ENCODE measurements at regions not wholly inside any gene's neighbourhood (a gene's known extent, or its start where the extent isn't known, plus 50 kb on each side); places are given as distances from the start of the nearest gene placed in this dataset.

- WGBS, 3 donors: 89 to 97% (median 95%) methylated on average over 2 of the region's 2 CpGs
- H3K4me3 ChIP-seq: no peak overlapping the region
- intact Hi-C loops (cut with DNase I): no loop called here
- no peak for DNase-seq
- H3K4me1 ChIP-seq (ENCODE audit: insufficient read depth): no peaks in the 10 kb centered on the region
- H3K27me3 ChIP-seq: no peaks in the 10 kb centered on the region
- H3K9me3 ChIP-seq: no peaks in the 10 kb centered on the region
- H3K27ac ChIP-seq: no peak overlapping the region
- TF ChIP-seq EP300 (IDR thresholded peaks at IDR 0.05): no peak
- no peak for TF ChIP-seq POLR2A (IDR thresholded peaks at IDR 0.05)
- TF ChIP-seq CTCF (IDR thresholded peaks at IDR 0.05): no peak
- no peaks in the 10 kb centered on the region for H3K36me3 ChIP-seq
These were observed 475.5 kb upstream of the NEGR1 start for GRCh38 chr1:72757843-72758242.

GRCh38 chr1:72745413-72745812 lies 463.1 kb upstream of the NEGR1 start:
- DNase-seq: no peak
- H3K4me1 ChIP-seq (ENCODE audit: insufficient read depth): no peaks in the 10 kb centered on the region
- TF ChIP-seq POLR2A (IDR thresholded peaks at IDR 0.05) (no peak), CTCF (IDR thresholded peaks at IDR 0.05) (no peak), EP300 (IDR thresholded peaks at IDR 0.05) (no peak)
- H3K27me3 ChIP-seq: no peaks in the 10 kb centered on the region
- no peaks in the 10 kb centered on the region for H3K9me3 ChIP-seq
- H3K27ac ChIP-seq: no peak overlapping the region
- no peak overlapping the region for H3K4me3 ChIP-seq
- 81 to 90% (median 84%) methylated on average over 2 of the region's 2 CpGs for WGBS, 3 donors
- H3K36me3 ChIP-seq: no peaks in the 10 kb centered on the region
- intact Hi-C loops (cut with DNase I): loop anchor here in 1 of 4 donors (10.0 kb wide), 1 partner anchor 1959 kb away; no protein-coding TSS in a partner anchor

- Histone ChIP-seq H3K27ac (no peak overlapping the region), H3K27me3 (no peaks in the 10 kb centered on the region), H3K4me1 (ENCODE audit: insufficient read depth) (no peaks in the 10 kb centered on the region), H3K36me3 (no peaks in the 10 kb centered on the region), H3K9me3 (no peaks in the 10 kb centered on the region), H3K4me3 (no peak overlapping the region)
- TF ChIP-seq EP300 (IDR thresholded peaks at IDR 0.05): no peak
- TF ChIP-seq POLR2A (IDR thresholded peaks at IDR 0.05): no peak
- TF ChIP-seq CTCF (IDR thresholded peaks at IDR 0.05): no peak
- intact Hi-C loops (cut with DNase I): no loop called here
- DNase-seq: no peak
- WGBS, 3 donors: 80 to 93% (median 90%) methylated on average over 1 of the region's 1 CpG
These were observed 452.1 kb upstream of the NEGR1 start for GRCh38 chr1:72734415-72734814.

GRCh38 chr1:72724951-72725861 lies 442.9 kb upstream of the NEGR1 start:
- intact Hi-C loops (cut with DNase I): no loop called here
- H3K27ac ChIP-seq: no peak overlapping the region
- no peaks in the 10 kb centered on the region for H3K36me3 ChIP-seq
- 79 to 81% (median 80%) methylated on average over 17 of the region's 17 CpGs for WGBS, 3 donors
- H3K4me3 ChIP-seq: no peak overlapping the region
- no peaks in the 10 kb centered on the region for H3K9me3 ChIP-seq
- DNase-seq: peak in 1 of 5 donors; percentile 12
- no peaks in the 10 kb centered on the region for H3K4me1 ChIP-seq (ENCODE audit: insufficient read depth)
- TF ChIP-seq POLR2A (IDR thresholded peaks at IDR 0.05) (no peak), EP300 (IDR thresholded peaks at IDR 0.05) (no peak), CTCF (IDR thresholded peaks at IDR 0.05) (no peak)
- H3K27me3 ChIP-seq: no peaks in the 10 kb centered on the region

All from ovary (tissue), 7 donors.